ENCODE measurements at regions not wholly inside any gene's neighbourhood (a gene's known extent, or its start where the extent isn't known, plus 50 kb on each side); places are given as distances from the start of the nearest gene placed in this dataset.

DNA sequence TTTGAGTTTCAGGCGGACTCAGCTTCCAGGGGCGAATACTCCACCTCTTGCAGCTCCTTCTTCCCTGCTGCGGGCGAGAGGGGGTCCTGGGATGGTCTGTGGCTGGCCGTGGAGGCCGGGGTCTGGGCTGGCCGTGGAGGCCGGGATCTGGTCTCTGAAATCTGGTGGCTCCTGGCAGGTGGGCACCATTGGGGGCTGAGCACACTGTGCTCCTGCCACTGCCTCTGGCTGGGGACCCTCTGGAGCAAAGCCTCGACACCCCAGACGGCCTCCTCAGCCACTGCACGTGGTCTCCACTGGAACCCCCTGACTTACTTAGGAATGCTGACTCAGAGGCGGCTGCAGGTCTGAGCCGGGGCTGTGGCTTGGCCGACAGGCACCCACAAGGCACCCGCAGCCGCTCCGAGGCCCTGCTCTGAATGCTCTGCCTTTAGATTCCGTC, 100.1 kb upstream of the ALKAL2 start:
- DNase-seq (ENCODE audit: extremely low spot score, unreplicated experiment), result peak; percentile 75
- no peak overlapping the region for H3K4me3 Mint-ChIP-seq (ENCODE audit: unreplicated experiment)
- TF ChIP-seq, protein P1, sequence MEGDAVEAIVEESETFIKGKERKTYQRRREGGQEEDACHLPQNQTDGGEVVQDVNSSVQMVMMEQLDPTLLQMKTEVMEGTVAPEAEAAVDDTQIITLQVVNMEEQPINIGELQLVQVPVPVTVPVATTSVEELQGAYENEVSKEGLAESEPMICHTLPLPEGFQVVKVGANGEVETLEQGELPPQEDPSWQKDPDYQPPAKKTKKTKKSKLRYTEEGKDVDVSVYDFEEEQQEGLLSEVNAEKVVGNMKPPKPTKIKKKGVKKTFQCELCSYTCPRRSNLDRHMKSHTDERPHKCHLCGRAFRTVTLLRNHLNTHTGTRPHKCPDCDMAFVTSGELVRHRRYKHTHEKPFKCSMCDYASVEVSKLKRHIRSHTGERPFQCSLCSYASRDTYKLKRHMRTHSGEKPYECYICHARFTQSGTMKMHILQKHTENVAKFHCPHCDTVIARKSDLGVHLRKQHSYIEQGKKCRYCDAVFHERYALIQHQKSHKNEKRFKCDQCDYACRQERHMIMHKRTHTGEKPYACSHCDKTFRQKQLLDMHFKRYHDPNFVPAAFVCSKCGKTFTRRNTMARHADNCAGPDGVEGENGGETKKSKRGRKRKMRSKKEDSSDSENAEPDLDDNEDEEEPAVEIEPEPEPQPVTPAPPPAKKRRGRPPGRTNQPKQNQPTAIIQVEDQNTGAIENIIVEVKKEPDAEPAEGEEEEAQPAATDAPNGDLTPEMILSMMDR (IDR thresholded peaks at IDR 0.05), result no peak
- H3K36me3 Mint-ChIP-seq (ENCODE audit: unreplicated experiment), result no peaks in the 10 kb centered on the region
- peaks cover 12% of the 10 kb centered on the region for H3K4me1 Mint-ChIP-seq (ENCODE audit: unreplicated experiment)
- H3K27ac Mint-ChIP-seq (ENCODE audit: unreplicated experiment), result no peak overlapping the region
- H3K9me3 Mint-ChIP-seq (ENCODE audit: unreplicated experiment), result no peaks in the 10 kb centered on the region
- H3K27me3 Mint-ChIP-seq (ENCODE audit: unreplicated experiment), result no peaks in the 10 kb centered on the region

DNA sequence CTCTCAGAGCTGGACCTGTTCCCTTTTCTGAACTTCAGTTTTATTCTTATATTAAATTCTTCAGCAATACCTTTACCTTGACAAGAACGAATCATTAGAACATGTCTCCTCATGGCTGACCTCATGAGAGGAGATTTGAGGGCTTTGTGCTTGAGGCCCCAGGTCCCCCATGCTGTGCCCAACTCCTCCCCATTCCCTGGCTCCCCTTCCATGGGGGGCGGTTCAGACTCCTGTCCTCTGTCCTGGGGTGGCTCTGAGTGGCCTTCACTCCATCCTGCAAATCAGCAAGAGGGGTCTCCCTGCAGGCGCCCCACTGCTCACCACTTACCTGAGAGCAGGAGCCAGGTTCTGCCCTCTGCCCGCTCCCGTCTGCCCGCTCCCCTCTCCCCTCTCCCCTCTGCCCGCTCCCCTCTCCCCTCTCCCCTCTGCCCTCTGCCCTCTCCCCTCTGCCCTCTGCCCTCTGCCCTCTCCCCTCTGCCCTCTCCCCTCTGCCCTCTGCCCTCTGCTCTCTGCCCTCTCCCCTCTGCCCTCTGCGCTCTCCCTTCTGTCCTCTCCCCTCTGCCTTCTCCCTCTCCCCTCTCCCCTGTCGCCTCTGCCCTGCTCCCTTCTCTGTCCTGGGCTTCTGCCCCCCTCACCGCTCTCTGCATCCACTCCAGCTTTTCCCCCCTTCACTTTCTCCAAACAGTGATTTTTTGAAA, 98.7 kb upstream of the ALKAL2 start:
- no peak overlapping the region for H3K27ac Mint-ChIP-seq (ENCODE audit: unreplicated experiment)
- H3K9me3 Mint-ChIP-seq (ENCODE audit: unreplicated experiment), result no peaks in the 10 kb centered on the region
- no peaks in the 10 kb centered on the region for H3K36me3 Mint-ChIP-seq (ENCODE audit: unreplicated experiment)
- H3K4me1 Mint-ChIP-seq (ENCODE audit: unreplicated experiment), result peaks cover 8% of the 10 kb centered on the region
- no peak overlapping the region for H3K4me3 Mint-ChIP-seq (ENCODE audit: unreplicated experiment)
- TF ChIP-seq, protein P1 (IDR thresholded peaks at IDR 0.05), result no peak
- H3K27me3 Mint-ChIP-seq (ENCODE audit: unreplicated experiment), result no peaks in the 10 kb centered on the region
- peak; percentile 75 for DNase-seq (ENCODE audit: extremely low spot score, unreplicated experiment)

DNA sequence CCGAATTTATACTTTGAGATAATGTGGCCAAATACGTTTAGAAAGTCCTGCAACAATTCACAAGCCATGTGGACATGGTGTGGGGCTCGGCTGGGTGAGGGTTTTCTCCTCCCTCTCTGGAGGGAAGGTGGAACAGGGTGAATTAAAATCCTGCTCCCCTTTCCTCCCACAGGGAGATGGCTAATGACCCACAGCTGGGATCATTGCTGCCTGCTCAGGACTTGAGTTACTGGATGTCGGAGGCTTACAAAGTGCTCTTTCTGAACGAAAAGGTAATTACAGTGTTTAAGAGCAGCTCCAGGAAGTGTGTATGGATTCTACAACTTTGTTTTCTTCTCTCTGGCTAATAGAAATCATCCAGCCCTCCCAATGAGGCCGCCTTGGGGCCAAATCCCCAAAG, 97.9 kb upstream of the ALKAL2 start:
- Mint-ChIP-seq H3K27ac (ENCODE audit: unreplicated experiment) (no peak overlapping the region), H3K36me3 (ENCODE audit: unreplicated experiment) (no peaks in the 10 kb centered on the region), H3K9me3 (ENCODE audit: unreplicated experiment) (no peaks in the 10 kb centered on the region), H3K4me3 (ENCODE audit: unreplicated experiment) (no peak overlapping the region), H3K4me1 (ENCODE audit: unreplicated experiment) (peaks cover 8% of the 10 kb centered on the region), H3K27me3 (ENCODE audit: unreplicated experiment) (no peaks in the 10 kb centered on the region)
- DNase-seq (ENCODE audit: extremely low spot score, unreplicated experiment), result peak; percentile 19
- TF ChIP-seq, protein P1 (IDR thresholded peaks at IDR 0.05), result no peak

DNA sequence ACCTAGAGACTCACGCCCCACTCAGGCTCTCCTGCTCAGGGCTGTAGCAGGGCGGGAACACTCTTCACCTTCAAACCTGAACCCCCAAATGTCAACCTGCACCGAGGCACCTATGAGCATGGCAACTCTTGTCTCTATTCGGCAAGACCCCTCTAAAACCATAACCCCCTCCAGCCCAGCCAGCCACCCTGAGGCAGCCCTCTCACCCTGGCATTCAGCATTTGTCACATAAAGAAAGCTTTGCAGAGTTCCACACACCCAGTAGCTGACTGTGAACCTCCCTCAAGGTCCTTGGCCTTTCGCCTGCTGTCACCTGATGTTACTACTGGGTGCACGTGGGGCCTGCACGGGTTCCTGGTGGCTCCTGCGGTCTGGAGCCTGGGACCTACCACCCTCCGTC, 97.2 kb upstream of the ALKAL2 start:
- no peaks in the 10 kb centered on the region for H3K36me3 Mint-ChIP-seq (ENCODE audit: unreplicated experiment)
- peak; percentile 73 for DNase-seq (ENCODE audit: extremely low spot score, unreplicated experiment)
- TF ChIP-seq, protein P1 (IDR thresholded peaks at IDR 0.05), result no peak
- peaks cover under 1% of the 10 kb centered on the region for H3K9me3 Mint-ChIP-seq (ENCODE audit: unreplicated experiment)
- peaks cover 8% of the 10 kb centered on the region for H3K4me1 Mint-ChIP-seq (ENCODE audit: unreplicated experiment)
- H3K27ac Mint-ChIP-seq (ENCODE audit: unreplicated experiment), result no peak overlapping the region
- H3K4me3 Mint-ChIP-seq (ENCODE audit: unreplicated experiment), result no peak overlapping the region
- H3K27me3 Mint-ChIP-seq (ENCODE audit: unreplicated experiment), result no peaks in the 10 kb centered on the region

DNA sequence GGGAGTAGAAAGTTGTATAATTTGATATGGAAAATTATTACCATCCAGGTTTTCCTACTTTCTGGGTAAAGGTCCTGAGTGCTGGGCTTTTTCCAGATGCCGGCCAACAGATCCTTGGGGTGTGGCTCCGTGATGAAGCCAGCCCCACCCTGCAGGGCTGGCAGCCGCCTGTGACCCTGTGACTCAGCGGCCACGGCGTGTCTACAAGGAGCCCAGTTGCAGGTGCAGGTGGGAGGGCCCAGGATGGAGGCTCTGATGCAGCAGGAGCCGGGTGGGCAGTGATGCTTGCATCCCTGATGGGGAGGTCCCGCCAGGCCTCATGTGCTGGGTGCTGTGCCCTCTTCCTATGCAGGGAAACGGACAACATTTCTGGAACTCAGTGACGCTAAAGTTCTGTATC, 96.0 kb upstream of the ALKAL2 start:
- peaks cover 11% of the 10 kb centered on the region for H3K9me3 Mint-ChIP-seq (ENCODE audit: unreplicated experiment)
- peaks cover 8% of the 10 kb centered on the region for H3K4me1 Mint-ChIP-seq (ENCODE audit: unreplicated experiment)
- H3K27ac Mint-ChIP-seq (ENCODE audit: unreplicated experiment), result no peak overlapping the region
- H3K4me3 Mint-ChIP-seq (ENCODE audit: unreplicated experiment), result no peak overlapping the region
- DNase-seq (ENCODE audit: extremely low spot score, unreplicated experiment), result peak; percentile 80
- no peaks in the 10 kb centered on the region for H3K27me3 Mint-ChIP-seq (ENCODE audit: unreplicated experiment)
- TF ChIP-seq, protein P1 (IDR thresholded peaks at IDR 0.05), result no peak
- peaks cover 3% of the 10 kb centered on the region for H3K36me3 Mint-ChIP-seq (ENCODE audit: unreplicated experiment)
